ENCODE measurements at regions not wholly inside any gene's neighbourhood (a gene's known extent, or its start where the extent isn't known, plus 50 kb on each side); places are given as distances from the start of the nearest gene placed in this dataset.

DNA sequence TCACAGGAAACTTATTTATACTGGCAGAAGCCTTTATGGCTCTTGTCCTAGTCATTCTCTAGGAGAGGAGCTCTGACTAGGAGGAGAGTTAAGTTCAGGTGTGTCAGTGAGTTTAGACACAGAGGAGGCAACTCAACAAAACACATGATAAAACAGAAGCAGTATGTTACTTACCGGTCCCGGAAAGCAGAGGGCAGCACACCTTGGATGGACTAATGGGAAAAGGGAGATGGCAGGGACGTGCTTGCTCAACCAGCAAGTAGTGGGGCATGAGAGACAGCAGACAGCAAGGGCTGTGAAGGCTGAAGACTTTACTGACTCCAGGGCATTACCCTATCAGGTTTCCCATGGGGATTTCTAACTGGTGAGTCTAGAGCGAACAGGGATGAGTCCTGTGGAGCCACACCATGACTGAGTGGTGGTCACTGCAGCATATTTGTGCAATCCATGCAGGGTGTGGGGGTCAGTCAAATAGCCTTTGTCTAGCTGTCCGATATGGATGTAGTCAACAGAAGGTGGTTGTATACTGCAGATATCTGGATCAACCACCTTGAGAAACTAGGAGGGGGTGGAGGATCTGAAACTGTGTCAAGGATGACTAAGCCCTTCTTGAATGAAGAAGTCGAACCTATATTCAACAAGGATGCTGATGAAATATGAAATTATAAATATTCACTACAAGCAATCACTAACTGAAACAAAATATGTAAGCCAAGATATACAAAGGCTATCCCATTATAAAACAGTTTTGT lies 596.3 kb upstream of the CHRM3 start:
- TF ChIP-seq CTCF (IDR thresholded peaks at IDR 0.05; ENCODE audit: insufficient read depth, low read length, poor library complexity, severe bottlenecking) (no peak), EZH2phosphoT487 (conservative IDR thresholded peaks at IDR 0.05; ENCODE audit: low read length) (no peak)
